PC-3 (cell line): ENCODE measurements at regions not wholly inside any gene's neighbourhood (a gene's known extent, or its start where the extent isn't known, plus 50 kb on each side); places are given as distances from the start of the nearest gene placed in this dataset.

Experiments
- ATAC-seq: fragments of 200-7000 bp; cut with Tn5 transposase; 2 replicates; pipeline ENCODE4 v1.9.1; 2020; ENCODE audit warnings: mild to moderate bottlenecking, moderate library complexity
- BruUV-seq: library from RNA; stranded (reverse); fragments of 400-500 nt; replicated peaks from 2 replicates; lab custom pipeline; 2021; lab: Mats Ljungman, UMichigan
- CTCF ChIA-PET: fragments of 300-600 bp; sonication (Branson Sonifier 250); formaldehyde crosslinking; loops from one replicate; lab custom pipeline; 2022; ENCODE audit warnings: antibody characterized with exemption; lab: Charles Lee
- POLR2A ChIA-PET: fragments of 300-600 bp; sonication (Branson Sonifier 250); formaldehyde crosslinking; loops from one replicate; lab custom pipeline; 2022; ENCODE audit warnings: antibody characterized with exemption; ENCODE audit not compliant: unreplicated experiment; lab: Charles Lee
- DNase-seq: peaks from one replicate; pipeline ENCODE4 v3.0.0-alpha.2; 2015
- H2AFZ ChIP-seq: fragments of 300-600 bp; sonication (generic); 2 replicates; pipeline ENCODE4 v1.6.0; 2016; ENCODE audit warnings: antibody characterized with exemption, low read length
- H3F3A ChIP-seq: fragments of 300-600 bp; sonication (generic); one replicate; pipeline ENCODE4 v1.6.0; 2017; ENCODE audit warnings: antibody characterized with exemption, low read length, control low read depth, mild to moderate bottlenecking; ENCODE audit not compliant: unreplicated experiment
- H3K27ac ChIP-seq: fragments of 300-600 bp; sonication (generic); 2 replicates; pipeline ENCODE4 v1.5.1; 2016; ENCODE audit warnings: mild to moderate bottlenecking, low read length
- H3K27me3 ChIP-seq: fragments of 300-600 bp; sonication (generic); 2 replicates; pipeline ENCODE4 v1.6.1; 2016; ENCODE audit warnings: low read length, mixed read lengths
- H3K36me3 ChIP-seq: fragments of 300-600 bp; sonication (generic); 2 replicates; pipeline ENCODE4 v1.6.1; 2016; ENCODE audit warnings: low read depth, mixed run types, low read length, mixed read lengths
- H3K4me1 ChIP-seq: fragments of 300-600 bp; sonication (generic); 2 replicates; pipeline ENCODE4 v1.5.1; 2016; ENCODE audit warnings: low read length; ENCODE audit not compliant: insufficient read depth
- H3K4me2 ChIP-seq: fragments of 300-600 bp; sonication (generic); 2 replicates; pipeline ENCODE4 v1.6.0; 2016; ENCODE audit warnings: low read length
- H3K4me3 ChIP-seq: fragments of 300-600 bp; sonication (generic); 2 replicates; pipeline ENCODE4 v1.5.1; 2016; ENCODE audit warnings: mild to moderate bottlenecking, low read length, mixed read lengths
- H3K79me2 ChIP-seq: fragments of 300-600 bp; sonication (generic); 2 replicates; pipeline ENCODE4 v1.6.1; 2017; ENCODE audit warnings: low read length, mixed read lengths
- H3K9ac ChIP-seq: fragments of 300-600 bp; sonication (generic); 2 replicates; pipeline ENCODE4 v1.6.0; 2016; ENCODE audit warnings: mild to moderate bottlenecking, low read length
- H3K9me2 ChIP-seq: fragments of 300-600 bp; sonication (generic); replicated peaks from 2 replicates; pipeline ENCODE4 v1.6.1; 2016; ENCODE audit warnings: mixed run types, low read length, mixed read lengths
- H3K9me3 ChIP-seq: fragments of 300-600 bp; sonication (generic); 2 replicates; pipeline ENCODE4 v1.6.1; 2016; ENCODE audit warnings: low read length, mixed read lengths
- H4K20me1 ChIP-seq: fragments of 300-600 bp; sonication (generic); 2 replicates; pipeline ENCODE4 v1.6.1; 2016; ENCODE audit warnings: low read length, mixed read lengths
- CTCF ChIP-seq: fragments of 300-600 bp; sonication (generic); conservative IDR thresholded peaks from 2 replicates; pipeline ENCODE4 v1.5.1; 2017; ENCODE audit warnings: antibody characterized with exemption, low read depth, mild to moderate bottlenecking, low read length
- EZH2 ChIP-seq: fragments of 300-600 bp; sonication (generic); IDR thresholded peaks from one replicate; pipeline ENCODE4 v1.6.1; 2017; ENCODE audit warnings: antibody characterized with exemption, mild to moderate bottlenecking, low read length; ENCODE audit not compliant: unreplicated experiment
- EZH2phosphoT487 ChIP-seq: fragments of 300-600 bp; sonication (generic); IDR thresholded peaks from 2 replicates; pipeline ENCODE4 v1.6.1; 2018; ENCODE audit warnings: mild to moderate bottlenecking, antibody characterized with exemption, low read length, borderline replicate concordance
- intact Hi-C: fragments of 100-400 bp; cut with micrococcal nuclease; formaldehyde crosslinking; loops from 2 replicates; pipeline ENCODE4 v1.9.0; 2023

GRCh38 chr4:178412455-178412854 is 970.2 kb upstream of the AGA start:
- CTCF ChIA-PET: no interaction called here
- intact Hi-C loops: no loop called here

DNA sequence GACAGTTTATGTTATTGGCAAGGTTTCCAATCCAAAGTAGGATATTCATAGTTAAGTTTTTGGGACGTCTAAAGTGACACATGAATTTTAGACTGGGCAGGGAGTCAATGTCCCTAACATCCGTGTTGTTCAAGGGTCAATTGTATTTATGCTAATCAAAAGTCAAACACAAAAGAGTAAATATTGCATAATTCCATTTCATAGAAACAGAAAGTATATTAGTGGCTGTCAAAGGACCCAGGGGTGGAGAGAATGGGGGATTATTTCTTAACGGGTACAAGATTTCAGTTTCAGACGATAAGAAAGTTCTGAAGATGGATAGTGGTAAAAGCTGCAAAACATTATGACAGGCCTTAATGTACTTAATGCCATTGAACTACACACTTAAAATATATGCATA is 971.8 kb upstream of the AGA start:
- Histone ChIP-seq H3K27me3 (no peaks in the 10 kb centered on the region), H3K9me3 (no peaks in the 10 kb centered on the region), H3K36me3 (no peaks in the 10 kb centered on the region), H3K9me2 (no peaks in the 10 kb centered on the region), H3K79me2 (no peaks in the 10 kb centered on the region), H3K27ac (no peak overlapping the region), H3K4me2 (no peak overlapping the region), H3K4me1 (no peaks in the 10 kb centered on the region), H3K9ac (no peak overlapping the region), H3K4me3 (no peak overlapping the region), H2AFZ (no peak overlapping the region), H3F3A (no peaks in the 10 kb centered on the region), H4K20me1 (no peaks in the 10 kb centered on the region)
- TF ChIP-seq EZH2phosphoT487 (no peak), CTCF (no peak), EZH2 (no peak)
- CTCF ChIA-PET: no interaction called here
- POLR2A ChIA-PET: no interaction called here
- ATAC-seq (no peak), DNase-seq (no peak)
- BruUV-seq: no TSS peak
- intact Hi-C loops: no loop called here

More at GRCh38 chr4:178412455-178412854, 970.2 kb upstream of the AGA start:
- Histone ChIP-seq H3K79me2 (no peaks in the 10 kb centered on the region), H3K9ac (no peak overlapping the region), H3K9me2 (no peaks in the 10 kb centered on the region), H4K20me1 (no peaks in the 10 kb centered on the region), H3K4me3 (no peak overlapping the region), H3K9me3 (no peaks in the 10 kb centered on the region), H3K4me1 (no peaks in the 10 kb centered on the region), H2AFZ (no peak overlapping the region), H3K4me2 (no peak overlapping the region), H3K27me3 (no peaks in the 10 kb centered on the region), H3F3A (no peaks in the 10 kb centered on the region), H3K36me3 (no peaks in the 10 kb centered on the region), H3K27ac (no peak overlapping the region)
- ATAC-seq (no peak), DNase-seq (no peak)
- no TSS peak for BruUV-seq
- TF ChIP-seq CTCF (no peak), EZH2phosphoT487 (no peak), EZH2 (no peak)
- POLR2A ChIA-PET: no interaction called here

DNA sequence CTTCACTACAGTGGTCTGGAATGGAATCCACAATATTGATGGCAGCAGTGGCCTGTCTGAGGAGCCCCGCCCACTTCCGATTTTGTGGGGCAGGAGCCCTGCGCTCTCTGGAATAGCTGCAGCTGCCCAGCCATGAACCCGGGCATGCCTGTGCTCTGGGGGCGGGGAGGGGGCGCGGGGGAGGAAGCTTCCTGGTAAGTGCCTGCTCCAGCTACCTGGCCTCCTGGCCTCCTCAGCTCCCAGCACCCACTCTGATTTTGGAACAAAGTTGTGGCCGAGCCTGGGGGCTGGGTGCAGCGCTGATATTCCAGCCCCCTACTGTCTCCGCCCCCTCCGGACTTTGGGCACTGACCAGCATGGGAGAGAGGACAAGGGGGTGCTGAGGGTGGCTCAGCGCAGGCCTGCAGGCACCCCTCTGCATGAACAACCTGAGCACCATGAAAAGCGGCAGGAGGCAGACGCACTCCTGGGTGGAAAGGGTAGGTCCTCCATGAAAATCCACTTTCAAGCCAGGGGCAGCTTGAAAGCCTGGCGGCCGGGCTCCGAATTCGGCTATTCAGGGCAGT is 972.7 kb upstream of the AGA start:
- H3K79me2 ChIP-seq: no peaks in the 10 kb centered on the region
- H3K4me1 ChIP-seq: no peaks in the 10 kb centered on the region
- H3K4me2 ChIP-seq: no peak overlapping the region
- H3K9me2 ChIP-seq: no peaks in the 10 kb centered on the region
- H2AFZ ChIP-seq: no peak overlapping the region
- no peak overlapping the region for H3K9ac ChIP-seq
- H3K36me3 ChIP-seq: no peaks in the 10 kb centered on the region
- intact Hi-C loops: no loop called here
- ChIA-PET POLR2A (no interaction called here), CTCF (no interaction called here)
- DNase-seq (no peak), ATAC-seq (no peak)
- H3K27me3 ChIP-seq: no peaks in the 10 kb centered on the region
- H3K4me3 ChIP-seq: no peak overlapping the region
- no peak overlapping the region for H3K27ac ChIP-seq
- no peaks in the 10 kb centered on the region for H3K9me3 ChIP-seq
- H3F3A ChIP-seq: no peaks in the 10 kb centered on the region
- BruUV-seq: no TSS peak
- H4K20me1 ChIP-seq: no peaks in the 10 kb centered on the region
- TF ChIP-seq EZH2 (no peak), EZH2phosphoT487 (no peak), CTCF (no peak)
